Cardiac fibroblast (primary cell): ENCODE measurements at regions not wholly inside any gene's neighbourhood (a gene's known extent, or its start where the extent isn't known, plus 50 kb on each side); places are given as distances from the start of the nearest gene placed in this dataset.
A peak's percentile ranks its signal among the peaks of the same experiment; 100 is the strongest.

Experiments used
- DNase-seq, 2 donors: peaks; one replicate each; pipeline versions ENCODE4 v3.0.0 to v3.0.0-alpha.2; 2010; ENCODE audit warnings: low read depth in 2 of 2
- H3K4me3 ChIP-seq, 2 donors: replicated peaks in 1 of 2; 1 replicate in 1 of 2; 2 replicates in 1 of 2; pipeline ENCODE4 v1.5.1; 2011; ENCODE audit warnings: low read depth in 2 of 2, low read length in 2 of 2, mild to moderate bottlenecking in 2 of 2, moderate library complexity in 1 of 2
- CTCF ChIP-seq: IDR thresholded peaks from one replicate; pipeline ENCODE4 v1.5.1; 2011; ENCODE audit warnings: low read depth, mild to moderate bottlenecking, low read length, inconsistent platforms

GRCh38 chr1:234760303-234760723, 150.3 kb upstream of the IRF2BP2 start:
- no peak overlapping the region for H3K4me3 ChIP-seq
- no peak for TF ChIP-seq CTCF
- no peak for DNase-seq

- no peak for TF ChIP-seq CTCF
- H3K4me3 ChIP-seq: no peak overlapping the region
- DNase-seq: no peak
Measured at GRCh38 chr1:234759888-234760287, 149.9 kb upstream of the IRF2BP2 start.

- TF ChIP-seq CTCF: no peak
- H3K4me3 ChIP-seq: no peak overlapping the region
- DNase-seq: no peak
Measured at GRCh38 chr1:234758851-234759250, 148.9 kb upstream of the IRF2BP2 start.

GRCh38 chr1:234756857-234757256, 146.9 kb upstream of the IRF2BP2 start:
- TF ChIP-seq CTCF: no peak
- no peak overlapping the region for H3K4me3 ChIP-seq
- no peak for DNase-seq

- DNase-seq: peak in 1 of 2 donors; percentile 50
- H3K4me3 ChIP-seq: no peak overlapping the region
- no peak for TF ChIP-seq CTCF
Measured at GRCh38 chr1:234756066-234756774, 146.2 kb upstream of the IRF2BP2 start.

- no peak for TF ChIP-seq CTCF
- no peak overlapping the region for H3K4me3 ChIP-seq
- peak; percentile 91 to 93 for DNase-seq
Measured at GRCh38 chr1:234755449-234755863, 145.5 kb upstream of the IRF2BP2 start.

GRCh38 chr1:234753979-234754378, 144.0 kb upstream of the IRF2BP2 start:
- no peak for DNase-seq
- TF ChIP-seq CTCF: no peak
- no peak overlapping the region for H3K4me3 ChIP-seq
